IMR-90 (cell line): ENCODE measurements at regions not wholly inside any gene's neighbourhood (a gene's known extent, or its start where the extent isn't known, plus 50 kb on each side); places are given as distances from the start of the nearest gene placed in this dataset.

Source experiments
- CHD1 ChIP-seq: IDR thresholded peaks from 2 replicates; pipeline ENCODE4 v1.6.1; 2012; ENCODE audit warnings: low read depth, low read length, improper control_type of control experiment
- CTCF ChIP-seq: conservative IDR thresholded peaks from 2 replicates; pipeline ENCODE4 v1.5.1; 2012; ENCODE audit warnings: mild to moderate bottlenecking, low read depth, low read length, improper control_type of control experiment
- FOS ChIP-seq: fragments of 150-350 bp; IDR thresholded peaks from 2 replicates; pipeline ENCODE4 v1.6.1; 2016; ENCODE audit warnings: low read depth, low read length
- MAFK ChIP-seq: IDR thresholded peaks from 2 replicates; pipeline ENCODE4 v1.6.1; 2012; ENCODE audit warnings: low read depth, low read length, improper control_type of control experiment
- MAZ ChIP-seq: IDR thresholded peaks from 2 replicates; pipeline ENCODE4 v1.6.1; 2012; ENCODE audit warnings: low read depth, mild to moderate bottlenecking, low read length, improper control_type of control experiment, moderate library complexity, borderline replicate concordance
- MXI1 ChIP-seq: IDR thresholded peaks from 2 replicates; pipeline ENCODE4 v1.6.1; 2012; ENCODE audit warnings: low read depth, mild to moderate bottlenecking, low read length, moderate library complexity, borderline replicate concordance
- POLR2A ChIP-seq: IDR thresholded peaks from 2 replicates; pipeline ENCODE4 v1.6.1; 2012; ENCODE audit warnings: mild to moderate bottlenecking, low read depth, low read length
- RAD21 ChIP-seq: IDR thresholded peaks from 2 replicates; pipeline ENCODE4 v1.6.1; 2012; ENCODE audit warnings: low read length, improper control_type of control experiment
- SMC3 ChIP-seq: fragments of 150-350 bp; IDR thresholded peaks from 2 replicates; pipeline ENCODE4 v1.6.1; 2016; ENCODE audit warnings: low read depth, mild to moderate bottlenecking, antibody characterized with exemption, low read length, moderate library complexity
- USF2 ChIP-seq: fragments of 150-350 bp; IDR thresholded peaks from 2 replicates; pipeline ENCODE4 v1.6.1; 2017; ENCODE audit warnings: mild to moderate bottlenecking, antibody characterized with exemption, low read length, low read depth

- TF ChIP-seq MAFK: no peak
- no peak for TF ChIP-seq CTCF
- no peak for TF ChIP-seq POLR2A
- no peak for TF ChIP-seq MAZ
- no peak for TF ChIP-seq FOS
- no peak for TF ChIP-seq USF2
- TF ChIP-seq RAD21: no peak
- no peak for TF ChIP-seq MXI1
- TF ChIP-seq CHD1: no peak
- TF ChIP-seq SMC3: no peak
Observed at GRCh38 chr2:8196316-8196715, 485.5 kb upstream of the ID2 start.
